Body of pancreas (tissue), 4 donors: ENCODE measurements at regions not wholly inside any gene's neighbourhood (a gene's known extent, or its start where the extent isn't known, plus 50 kb on each side); places are given as distances from the start of the nearest gene placed in this dataset.
A peak's percentile ranks its signal among the peaks of the same experiment; 100 is the strongest.

Experiments used
- ATAC-seq: fragments of 150-250 bp; one replicate; pipeline ENCODE4 v1.9.1; 2016
- DNase-seq, 4 donors: peaks; one replicate each; pipeline ENCODE4 v3.0.0-alpha.2; 2019
- H3K27ac ChIP-seq, 4 donors: fragments of 200-600 bp; sonication (generic); 1 replicate in 3 of 4; 2 replicates in 1 of 4; pipeline versions ENCODE4 v1.5.1 to v1.6.1; 2016 to 2019; ENCODE audit warnings: mild to moderate bottlenecking in 1 of 4, mixed read lengths in 1 of 4, moderate library complexity in 1 of 4
- H3K27me3 ChIP-seq, 2 donors: fragments of 200-600 bp; sonication (generic); one replicate each; pipeline ENCODE4 v1.6.0; 2016; ENCODE audit warnings: mild to moderate bottlenecking in 1 of 2
- H3K36me3 ChIP-seq, 2 donors: fragments of 200-600 bp; sonication (generic); replicated peaks in 1 of 2; 2 replicates each; pipeline ENCODE4 v1.5.1; 2016; ENCODE audit warnings: low read depth in 2 of 2; ENCODE audit not compliant: insufficient read depth in 1 of 2
- H3K4me1 ChIP-seq: fragments of 200-600 bp; sonication (generic); one replicate; pipeline ENCODE4 v1.6.0; 2016
- H3K4me3 ChIP-seq, 2 donors: fragments of 200-600 bp; sonication (generic); 1 replicate in 1 of 2; 2 replicates in 1 of 2; pipeline ENCODE4 v1.5.1; 2016 to 2019
- H3K9me3 ChIP-seq, 3 donors: fragments of 200-600 bp; sonication (generic); 1 replicate in 2 of 3; 2 replicates in 1 of 3; pipeline ENCODE4 v1.5.1; 2016
- CTCF ChIP-seq, 7 experiments: fragments of 450-650 bp in 4 of 7; fragments of 200-600 bp in 3 of 7; sonication (generic) in 3 of 7; IDR thresholded peaks; one replicate each; pipeline ENCODE4 v1.5.1; 2016 to 2019; ENCODE audit warnings: antibody characterized with exemption in 7 of 7
- POLR2A ChIP-seq, 3 donors: fragments of 450-650 bp; IDR thresholded peaks; one replicate each; pipeline ENCODE4 v1.6.1; 2016; ENCODE audit warnings: antibody characterized with exemption in 3 of 3, mild to moderate bottlenecking in 2 of 3
- WGBS, 2 donors: methylation state at CpG; one replicate each; pipeline ENCODE4 v1.1.5; 2017; 5-methylcytosine and 5-hydroxymethylcytosine counted together
- intact Hi-C: fragments of 100-400 bp; cut with DNase I; formaldehyde crosslinking; loops from one replicate; pipeline ENCODE4 v1.15.1; 2023

- TF ChIP-seq POLR2A (IDR thresholded peaks at IDR 0.05), result no peak
- no peak for TF ChIP-seq CTCF (IDR thresholded peaks at IDR 0.05)
- WGBS, 2 donors, result 91 to 96% methylated on average over 5 of the region's 5 CpGs
- H3K4me3 ChIP-seq, result no peak overlapping the region
- no peak overlapping the region for H3K27ac ChIP-seq
- H3K4me1 ChIP-seq, result no peaks in the 10 kb centered on the region
- intact Hi-C loops, result no loop called here
- no peaks in the 10 kb centered on the region for H3K27me3 ChIP-seq
- H3K9me3 ChIP-seq, result no peaks in the 10 kb centered on the region
- no peaks in the 10 kb centered on the region for H3K36me3 ChIP-seq
- no peak for ATAC-seq
- DNase-seq, result no peak
These were observed 332.5 kb upstream of the TBL1XR1 start for GRCh38 chr3:177529716-177530335.

GRCh38 chr3:177530908-177531307 is 333.6 kb upstream of the TBL1XR1 start:
- intact Hi-C loops, result no loop called here
- H3K27me3 ChIP-seq, result no peaks in the 10 kb centered on the region
- no peaks in the 10 kb centered on the region for H3K36me3 ChIP-seq
- H3K27ac ChIP-seq, result no peak overlapping the region
- no peaks in the 10 kb centered on the region for H3K9me3 ChIP-seq
- WGBS, 2 donors, result 74 to 81% methylated on average over 5 of the region's 5 CpGs
- no peak for ATAC-seq
- no peaks in the 10 kb centered on the region for H3K4me1 ChIP-seq
- no peak for TF ChIP-seq CTCF (IDR thresholded peaks at IDR 0.05)
- TF ChIP-seq POLR2A (IDR thresholded peaks at IDR 0.05), result no peak
- no peak overlapping the region for H3K4me3 ChIP-seq
- DNase-seq, result no peak

GRCh38 chr3:177536873-177537272 is 339.6 kb upstream of the TBL1XR1 start:
- no peak for DNase-seq
- H3K4me3 ChIP-seq, result no peak overlapping the region
- no peak overlapping the region for H3K27ac ChIP-seq
- ATAC-seq, result no peak
- TF ChIP-seq POLR2A (IDR thresholded peaks at IDR 0.05), result no peak
- TF ChIP-seq CTCF (IDR thresholded peaks at IDR 0.05), result no peak
- 87 to 88% methylated on average over 2 of the region's 2 CpGs for WGBS, 2 donors
- H3K36me3 ChIP-seq, result no peaks in the 10 kb centered on the region
- peaks cover 4% of the 10 kb centered on the region for H3K4me1 ChIP-seq
- intact Hi-C loops, result no loop called here
- no peaks in the 10 kb centered on the region for H3K9me3 ChIP-seq
- H3K27me3 ChIP-seq, result no peaks in the 10 kb centered on the region

- WGBS, 2 donors, result 80 to 89% methylated on average over 1 of the region's 1 CpG
- intact Hi-C loops, result no loop called here
- Histone ChIP-seq H3K4me1 (peaks cover 4% of the 10 kb centered on the region), H3K27ac (no peak overlapping the region), H3K4me3 (no peak overlapping the region), H3K27me3 (no peaks in the 10 kb centered on the region), H3K36me3 (no peaks in the 10 kb centered on the region), H3K9me3 (no peaks in the 10 kb centered on the region)
- no peak for TF ChIP-seq CTCF (IDR thresholded peaks at IDR 0.05)
- TF ChIP-seq POLR2A (IDR thresholded peaks at IDR 0.05), result no peak
- no peak for ATAC-seq
- DNase-seq, result no peak
These were observed 340.3 kb upstream of the TBL1XR1 start for GRCh38 chr3:177537612-177538011.

- Histone ChIP-seq H3K4me3 (no peak overlapping the region), H3K4me1 (peaks cover 4% of the 10 kb centered on the region), H3K27me3 (no peaks in the 10 kb centered on the region), H3K9me3 (no peaks in the 10 kb centered on the region), H3K27ac (no peak overlapping the region), H3K36me3 (no peaks in the 10 kb centered on the region)
- 62% methylated on average over 4 of the region's 4 CpGs for WGBS, 2 donors
- ATAC-seq (peak; percentile 38), DNase-seq (peak in 1 of 4 donors; percentile 37)
- intact Hi-C loops, result no loop called here
- TF ChIP-seq POLR2A (IDR thresholded peaks at IDR 0.05) (no peak), CTCF (IDR thresholded peaks at IDR 0.05) (no peak)
These were observed 340.9 kb upstream of the TBL1XR1 start for GRCh38 chr3:177538048-177538749.
